GM21515 (cell line): ENCODE measurements at regions not wholly inside any gene's neighbourhood (a gene's known extent, or its start where the extent isn't known, plus 50 kb on each side); places are given as distances from the start of the nearest gene placed in this dataset.

Experiments
- ATAC-seq: cut with Tn5 transposase; IDR thresholded peaks from one replicate; pipeline ENCODE4 v1.9.1; 2021; ENCODE audit not compliant: unreplicated experiment

DNA sequence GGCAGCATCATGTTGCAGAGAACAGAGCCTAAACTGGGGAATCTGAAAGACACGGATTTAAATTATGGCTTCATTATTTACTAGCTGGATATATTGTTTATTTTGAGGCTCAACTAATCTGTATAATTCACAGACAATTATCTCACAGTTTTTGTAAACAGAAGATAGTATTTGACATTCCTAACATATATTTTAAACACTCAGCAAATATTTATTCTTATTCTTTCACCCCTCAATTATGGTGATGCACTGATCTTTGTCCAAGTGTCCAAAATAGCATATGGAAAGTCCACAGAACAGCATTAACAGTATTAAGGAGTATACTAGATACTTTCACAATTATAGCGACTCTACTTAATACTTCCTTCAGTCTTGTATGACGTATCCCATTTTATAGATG lies 257.0 kb downstream of the ADGRG6 start:
- no peak for ATAC-seq

DNA sequence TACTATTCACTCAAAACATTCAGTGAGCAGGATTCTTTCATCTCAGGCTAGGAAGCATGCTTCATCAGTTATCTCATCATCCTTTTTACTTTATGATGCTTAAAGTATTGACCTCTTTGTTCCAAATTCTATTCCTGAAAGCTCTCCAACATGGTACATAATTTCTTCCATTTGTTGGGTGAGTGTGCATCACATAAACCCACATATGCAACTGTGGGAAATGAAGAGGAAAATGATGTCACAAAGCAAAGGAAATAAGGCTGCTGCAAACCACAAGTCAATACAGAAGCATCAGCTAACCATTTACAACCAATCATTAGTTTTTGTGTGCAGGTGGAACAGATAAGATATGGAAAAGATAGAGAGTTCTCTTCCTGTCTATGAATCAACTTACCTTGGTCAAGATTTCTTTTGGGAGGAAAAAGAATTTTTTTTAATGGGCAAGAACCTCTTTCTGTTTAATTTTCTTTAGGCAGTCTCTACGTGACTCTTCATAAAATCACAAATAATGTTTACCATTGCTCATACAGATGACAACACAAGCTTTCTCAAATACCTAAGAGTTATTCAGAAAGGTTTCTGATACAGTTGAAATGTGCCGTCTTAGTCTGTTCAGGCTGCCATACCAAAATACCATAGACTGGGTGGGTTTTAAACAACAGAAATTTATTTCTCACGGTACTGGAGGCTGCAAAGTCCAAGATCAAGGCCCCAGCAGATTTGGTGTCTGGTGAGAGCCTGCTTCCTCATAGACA lies 259.9 kb downstream of the ADGRG6 start:
- no peak for ATAC-seq

DNA sequence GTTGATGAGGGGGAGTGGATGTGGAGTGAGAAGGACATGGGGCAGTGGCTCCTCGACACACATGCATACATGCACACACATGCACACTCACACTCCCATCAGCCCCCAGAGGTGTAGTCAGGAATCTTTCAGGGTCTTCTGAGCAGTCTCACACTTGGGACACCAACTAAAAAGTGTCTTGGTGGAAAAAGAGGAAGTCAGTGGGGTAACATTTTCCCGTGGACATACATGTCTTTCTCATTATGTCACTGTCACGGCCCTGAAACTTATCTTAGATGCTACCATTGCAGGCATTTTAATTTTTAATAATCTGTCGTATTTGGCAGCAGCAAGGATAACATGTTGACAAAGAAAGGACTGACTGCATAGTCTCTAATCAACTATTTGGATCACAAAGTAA lies 261.1 kb downstream of the ADGRG6 start:
- ATAC-seq: no peak

DNA sequence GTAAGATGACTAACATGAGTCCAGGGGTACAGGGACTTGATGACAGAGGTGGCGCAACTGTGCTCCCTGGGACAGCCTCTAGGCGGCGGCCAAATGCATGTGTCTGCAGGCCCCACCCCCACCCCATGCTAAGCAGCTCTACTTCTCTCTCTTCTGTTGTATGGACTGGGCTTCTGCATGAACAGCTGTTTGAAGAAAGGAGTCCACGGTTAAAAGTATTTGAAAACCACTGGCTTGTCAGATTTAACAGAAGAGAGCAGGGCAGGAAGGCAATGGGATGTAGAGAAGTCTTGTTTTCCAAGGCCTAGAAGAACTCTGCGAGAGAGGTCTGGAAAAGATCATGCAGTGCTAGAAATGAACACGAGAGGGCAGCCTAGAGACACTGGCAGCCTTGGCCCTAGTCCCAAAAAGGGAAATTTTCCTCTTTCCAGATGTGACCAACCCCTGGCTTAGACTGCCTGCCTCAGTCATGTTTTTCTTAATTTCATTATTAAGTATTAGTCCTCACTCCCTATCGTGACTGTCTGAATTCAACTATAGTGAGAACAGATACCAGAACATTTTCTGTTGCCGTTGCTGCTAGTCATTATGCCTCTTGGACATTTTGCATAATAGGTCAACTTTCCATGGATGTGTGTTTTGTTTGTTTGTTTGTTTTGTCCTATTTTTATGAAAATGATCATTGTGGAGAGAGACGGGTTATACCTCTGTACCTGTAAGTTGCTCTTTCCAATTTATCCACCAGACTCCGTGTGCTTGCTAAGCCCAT lies 265.0 kb downstream of the ADGRG6 start:
- ATAC-seq: no peak

DNA sequence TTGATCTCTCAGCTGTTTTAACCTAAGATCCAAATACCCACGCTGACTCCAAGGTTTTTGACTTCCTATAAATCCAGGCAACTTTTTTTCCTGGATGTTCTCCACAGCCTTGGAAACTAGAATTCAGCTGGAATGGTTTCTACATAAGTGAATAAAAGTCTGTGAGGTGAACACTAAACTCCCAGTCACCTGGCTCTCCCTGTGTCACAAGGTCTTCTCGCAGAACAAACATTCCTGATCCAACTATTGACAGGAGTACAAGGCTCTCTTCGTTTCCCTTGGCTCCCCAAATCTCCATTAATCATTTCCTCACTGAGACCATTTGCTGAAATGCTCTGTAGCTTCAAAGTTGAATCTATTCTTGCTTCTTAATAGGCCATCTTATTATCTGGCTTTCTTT lies 265.7 kb downstream of the ADGRG6 start:
- ATAC-seq: no peak

DNA sequence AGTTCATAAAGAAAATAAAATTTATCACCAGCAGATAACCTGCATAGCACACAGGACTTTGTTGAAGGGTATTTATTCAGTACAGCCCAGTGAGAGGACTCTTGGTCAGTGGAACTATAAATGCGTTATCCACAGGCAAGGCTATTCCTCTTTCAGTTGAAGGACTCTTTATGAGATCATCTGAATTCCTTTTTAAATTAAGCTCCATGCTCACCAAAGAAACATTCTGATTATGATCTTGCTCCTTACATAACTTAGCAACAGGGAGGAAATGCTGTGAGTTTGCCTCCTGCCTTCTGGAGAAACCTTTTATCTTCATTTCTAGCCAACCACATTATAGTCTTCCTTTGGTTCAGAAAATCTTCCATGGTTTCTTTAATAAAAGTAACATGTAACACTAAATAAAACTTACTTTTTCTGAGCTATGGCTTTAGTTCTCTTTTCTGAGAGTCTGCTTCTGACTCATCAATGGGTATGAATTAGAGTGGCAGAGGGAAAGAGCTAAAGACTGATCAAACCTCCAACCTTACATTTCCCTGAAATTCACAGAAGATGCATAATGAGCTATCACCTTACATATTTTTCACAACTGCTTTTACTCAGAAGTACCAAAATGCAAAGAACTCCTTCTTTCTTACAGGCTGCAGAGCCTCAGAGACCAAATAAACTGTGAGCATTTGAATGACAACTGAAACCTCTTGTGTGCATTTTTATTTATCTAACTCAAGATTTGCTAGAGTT lies 267.2 kb downstream of the ADGRG6 start:
- no peak for ATAC-seq

DNA sequence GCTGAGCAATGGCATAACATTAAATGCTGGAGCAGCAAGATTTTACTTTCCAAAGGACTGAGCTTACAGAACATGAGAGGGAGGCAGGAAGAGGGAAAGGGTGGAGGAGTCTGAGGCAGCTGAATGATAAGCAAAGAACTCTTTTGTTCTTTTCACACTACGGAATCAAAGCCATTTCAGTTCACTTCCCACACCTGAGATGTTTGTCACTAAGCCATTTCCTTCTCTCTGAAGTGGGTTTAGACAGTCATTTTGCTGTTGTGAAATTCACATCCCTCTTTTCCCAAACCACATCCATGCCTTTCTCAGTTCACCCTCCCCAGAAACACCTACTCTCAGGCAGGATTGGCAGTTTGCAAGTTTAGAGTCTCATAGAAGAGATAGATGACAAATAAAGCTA lies 267.9 kb downstream of the ADGRG6 start:
- no peak for ATAC-seq

DNA sequence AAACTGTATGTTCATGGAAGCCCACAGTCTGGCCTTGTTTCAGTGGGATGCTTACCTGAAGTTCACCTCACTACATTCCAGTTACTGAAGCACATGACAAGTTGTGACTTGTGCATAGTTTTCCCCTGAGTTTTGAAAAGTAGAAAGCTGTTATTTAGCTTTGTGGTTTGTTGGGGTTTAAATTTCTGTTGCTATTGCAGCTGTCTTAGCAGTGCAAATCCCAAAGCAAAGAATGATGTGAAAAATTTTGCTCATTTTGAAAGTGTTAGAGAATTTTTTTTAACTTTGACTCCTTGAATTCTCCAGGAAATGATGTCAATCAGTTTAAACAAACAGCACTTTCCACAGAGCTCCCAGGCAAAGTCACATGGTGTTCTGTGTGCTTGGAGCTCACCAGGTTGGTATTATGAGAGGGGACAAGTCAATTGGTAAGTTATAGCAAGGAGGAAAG lies 268.4 kb downstream of the ADGRG6 start:
- ATAC-seq: no peak

DNA sequence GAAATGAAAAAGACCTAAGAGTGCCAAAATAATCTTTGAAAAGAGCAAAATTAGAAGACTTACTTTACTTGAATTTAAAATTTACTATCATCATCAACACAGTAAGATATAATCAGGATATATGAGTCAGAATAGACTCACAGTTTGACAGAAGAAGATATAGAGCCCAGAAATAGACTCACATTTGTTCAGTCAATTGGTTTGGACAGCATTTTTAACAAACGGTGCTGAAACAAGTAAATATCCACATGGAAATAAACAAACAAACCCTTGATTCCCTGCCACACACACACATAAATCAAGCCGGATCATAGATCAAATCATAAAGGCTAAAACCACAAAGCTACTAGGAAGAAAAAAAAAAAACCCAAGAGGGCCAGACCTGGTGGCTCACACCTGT lies 291.1 kb downstream of the ADGRG6 start:
- ATAC-seq: no peak

DNA sequence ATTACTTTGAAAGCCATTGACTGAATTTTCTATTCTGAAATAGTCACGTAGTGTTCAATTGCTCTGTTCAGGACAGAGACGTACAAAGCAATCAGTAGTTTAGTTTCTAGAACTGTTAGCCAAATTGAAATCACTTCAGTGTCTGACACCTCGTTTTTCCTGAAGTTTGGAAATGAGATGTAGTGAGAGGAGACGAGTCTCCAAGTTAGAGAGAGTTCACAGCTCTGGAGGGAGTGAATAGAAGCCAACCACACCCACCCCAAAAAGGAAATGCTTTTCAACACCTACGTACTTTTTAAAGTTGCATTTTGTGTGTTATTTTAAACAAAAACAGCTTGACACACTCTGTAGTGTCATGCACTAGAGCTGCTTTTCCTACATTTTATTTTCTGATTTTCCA lies 296.0 kb downstream of the ADGRG6 start:
- ATAC-seq: no peak

DNA sequence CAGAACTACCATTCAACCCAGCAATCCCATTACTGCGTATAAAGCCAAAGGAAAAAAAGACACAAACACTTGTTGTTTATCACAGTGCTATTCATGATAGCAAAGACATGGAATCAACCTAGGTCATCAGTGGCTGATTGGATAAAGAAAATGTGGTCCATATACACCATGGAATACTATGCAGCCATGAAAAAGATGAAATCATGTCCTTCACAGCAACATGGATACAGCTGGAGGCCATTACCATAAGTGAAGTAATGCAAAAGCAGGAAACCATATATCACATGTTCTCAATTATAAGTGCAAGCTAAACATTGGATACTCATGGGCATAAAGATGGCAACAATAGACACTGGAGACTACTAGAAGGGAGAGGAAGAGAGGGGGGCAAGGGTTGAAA lies 299.6 kb downstream of the ADGRG6 start:
- no peak for ATAC-seq

DNA sequence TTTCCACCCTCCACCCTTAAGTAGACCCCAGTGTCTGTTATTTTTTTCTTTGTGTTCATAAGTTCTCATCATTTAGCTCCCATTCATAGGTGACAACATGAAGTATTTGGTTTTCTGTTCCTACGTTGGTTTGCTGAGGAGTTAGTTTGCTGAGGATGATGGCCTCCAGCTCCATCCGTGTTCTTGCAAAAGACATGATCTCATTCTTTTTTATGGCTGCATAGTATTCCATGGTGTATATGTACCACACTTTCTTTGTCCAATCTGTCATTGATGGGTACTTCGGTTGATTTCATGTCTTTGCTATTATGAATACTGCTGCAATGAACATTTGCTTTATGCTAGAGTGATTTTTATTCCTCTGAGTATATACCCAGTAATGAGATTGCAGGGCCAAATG lies 301.2 kb downstream of the ADGRG6 start:
- ATAC-seq: no peak

DNA sequence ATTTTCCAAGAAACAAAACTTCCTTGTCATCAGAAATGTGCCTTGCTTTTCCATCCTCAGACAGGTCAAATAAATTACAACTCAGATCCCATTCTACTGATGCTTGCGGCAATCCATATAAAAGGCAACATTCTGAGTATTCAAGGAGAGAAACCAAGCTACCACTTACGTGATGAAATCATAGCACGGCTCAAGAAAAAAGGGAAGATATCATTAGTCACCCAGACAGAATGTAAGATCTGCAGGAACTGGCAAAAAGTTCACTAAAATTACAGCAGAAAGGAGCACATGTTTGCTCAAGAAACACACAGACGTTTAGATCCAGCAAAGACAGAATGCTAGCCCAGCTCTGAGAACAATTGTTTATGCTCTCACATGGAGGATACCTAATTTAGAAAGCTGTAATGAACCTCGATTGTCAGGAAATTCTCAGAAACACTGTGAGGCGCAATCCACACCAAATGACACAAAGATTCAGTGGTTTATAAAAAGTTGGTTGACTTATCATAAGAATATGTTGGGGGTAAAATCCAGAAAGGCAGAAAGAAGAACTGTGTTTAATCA lies 304.2 kb downstream of the ADGRG6 start:
- no peak for ATAC-seq

DNA sequence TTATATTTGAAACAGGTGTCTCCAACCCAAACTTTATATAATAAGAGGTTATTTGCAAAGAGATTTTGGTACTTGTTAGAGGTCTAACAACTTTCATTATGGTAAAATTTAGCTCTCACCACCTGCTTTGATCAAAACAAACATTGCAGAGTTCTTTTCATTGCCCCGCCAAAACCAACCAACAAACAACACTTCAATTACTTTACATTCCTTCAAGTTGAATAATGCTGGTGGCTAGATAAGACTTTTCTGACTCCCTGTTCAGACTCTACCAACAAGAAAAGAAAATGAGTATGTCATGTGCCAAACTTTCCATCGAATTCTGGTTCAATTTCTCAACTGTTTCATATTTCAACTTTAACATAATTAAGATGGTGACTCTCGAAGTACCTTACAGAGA lies 311.1 kb downstream of the ADGRG6 start:
- ATAC-seq: no peak

DNA sequence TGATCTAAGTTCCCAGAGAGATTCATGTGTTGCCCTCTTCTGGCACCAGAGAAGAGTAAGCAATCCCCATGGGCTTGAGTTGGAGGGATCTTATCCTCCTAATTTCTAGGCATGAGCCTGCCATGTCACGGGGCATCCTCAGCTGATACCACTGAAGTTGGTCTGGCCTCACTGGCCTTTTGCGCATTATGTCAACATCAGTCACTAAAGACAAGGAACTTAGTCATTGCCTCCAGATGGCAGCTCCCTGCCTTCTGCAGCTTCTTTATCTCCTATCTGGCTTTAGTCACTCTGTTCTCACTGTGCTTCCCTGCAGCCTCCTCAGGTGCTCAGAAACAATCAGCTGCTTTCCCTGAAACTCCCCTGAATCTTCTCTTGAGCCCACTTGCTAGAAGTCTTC lies 312.2 kb downstream of the ADGRG6 start:
- no peak for ATAC-seq

DNA sequence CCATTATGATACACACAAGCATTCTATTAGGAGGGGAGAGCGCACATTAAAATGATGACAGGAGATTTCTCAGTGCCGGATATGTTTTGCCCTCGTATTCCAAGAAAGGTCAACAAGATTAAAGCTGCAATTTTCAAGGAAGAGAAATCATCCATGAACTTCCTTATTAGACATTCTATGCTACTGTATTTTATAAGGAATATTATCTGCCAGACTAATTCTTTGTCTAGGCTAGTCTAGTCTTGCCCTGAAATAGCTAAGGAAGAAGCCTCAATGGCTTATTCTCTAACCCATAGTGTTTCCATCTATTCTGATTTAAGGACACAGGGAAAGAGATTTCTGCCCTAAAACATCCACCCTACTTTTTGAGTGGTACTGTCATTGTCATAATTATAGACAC lies 315.4 kb downstream of the ADGRG6 start:
- no peak for ATAC-seq

DNA sequence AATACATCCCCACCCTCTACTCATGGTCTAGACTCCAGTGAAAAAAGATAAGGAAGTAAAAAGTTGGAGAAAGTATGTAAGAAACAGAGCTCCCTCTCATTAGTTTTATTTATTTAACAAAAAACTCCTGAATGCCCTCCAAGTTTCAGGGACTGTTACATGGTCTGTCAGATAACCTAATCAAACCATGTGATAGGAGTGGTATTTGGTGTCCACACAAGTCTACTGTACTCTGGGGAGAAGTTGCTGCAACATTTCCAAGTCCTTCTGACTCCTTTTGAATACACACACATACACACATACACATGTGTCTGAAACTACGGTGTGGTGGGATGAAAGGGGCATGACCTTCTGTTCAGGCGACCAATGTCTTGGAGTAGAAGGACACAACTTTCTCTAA lies 320.0 kb downstream of the ADGRG6 start:
- no peak for ATAC-seq

DNA sequence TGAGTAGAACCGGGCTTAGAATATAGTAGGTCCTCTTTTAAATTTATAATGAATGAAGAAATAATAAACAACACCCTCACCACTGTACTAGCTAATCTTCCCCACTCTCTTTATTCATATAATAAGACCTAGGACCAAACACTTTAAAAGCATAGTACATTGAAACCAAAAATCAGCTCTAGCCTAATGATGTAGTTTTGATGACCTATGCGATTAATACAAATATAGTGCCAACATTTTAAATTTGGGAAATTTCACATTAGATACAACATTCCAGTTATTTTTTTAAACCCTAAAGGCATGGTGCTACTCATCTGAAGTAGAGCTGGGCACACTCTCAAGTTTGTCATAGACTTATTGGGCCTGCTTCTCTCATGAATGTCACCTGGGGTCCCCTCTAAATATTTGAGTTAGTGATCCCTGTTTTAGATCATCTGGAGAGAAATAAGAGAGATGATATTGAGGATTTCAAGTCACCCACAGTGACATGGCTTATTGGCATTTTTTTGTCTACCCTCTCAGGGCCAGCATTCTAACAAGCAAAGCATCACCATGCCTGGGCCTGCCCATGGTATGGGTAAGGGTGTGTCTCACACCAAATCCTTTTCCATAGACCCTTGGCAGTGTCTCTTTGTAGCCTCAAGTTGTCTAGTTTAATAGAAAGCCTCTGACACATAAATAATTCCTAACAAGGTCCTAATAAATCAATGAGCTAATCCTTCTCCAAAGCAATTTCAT lies 319.8 kb downstream of the HIVEP2 start:
- ATAC-seq: no peak

DNA sequence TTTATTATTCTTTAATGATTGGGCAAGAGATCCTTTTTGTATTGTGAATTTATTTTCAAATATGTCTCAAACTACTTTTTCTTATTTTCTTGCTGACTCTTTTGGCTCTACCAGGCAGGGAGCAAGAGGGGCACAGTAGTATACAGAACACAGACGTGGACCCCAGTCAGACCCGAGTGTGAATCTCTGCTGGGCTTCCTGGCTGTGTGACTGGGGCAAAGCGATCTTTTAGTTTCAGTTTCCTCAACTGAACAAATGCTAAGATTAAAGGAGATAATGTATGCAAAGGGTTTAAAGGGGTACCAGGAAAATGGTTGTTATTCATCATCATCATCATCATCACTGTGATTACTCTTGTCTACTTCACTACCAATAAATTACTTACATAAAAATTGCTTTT lies 317.5 kb downstream of the HIVEP2 start:
- ATAC-seq: no peak

DNA sequence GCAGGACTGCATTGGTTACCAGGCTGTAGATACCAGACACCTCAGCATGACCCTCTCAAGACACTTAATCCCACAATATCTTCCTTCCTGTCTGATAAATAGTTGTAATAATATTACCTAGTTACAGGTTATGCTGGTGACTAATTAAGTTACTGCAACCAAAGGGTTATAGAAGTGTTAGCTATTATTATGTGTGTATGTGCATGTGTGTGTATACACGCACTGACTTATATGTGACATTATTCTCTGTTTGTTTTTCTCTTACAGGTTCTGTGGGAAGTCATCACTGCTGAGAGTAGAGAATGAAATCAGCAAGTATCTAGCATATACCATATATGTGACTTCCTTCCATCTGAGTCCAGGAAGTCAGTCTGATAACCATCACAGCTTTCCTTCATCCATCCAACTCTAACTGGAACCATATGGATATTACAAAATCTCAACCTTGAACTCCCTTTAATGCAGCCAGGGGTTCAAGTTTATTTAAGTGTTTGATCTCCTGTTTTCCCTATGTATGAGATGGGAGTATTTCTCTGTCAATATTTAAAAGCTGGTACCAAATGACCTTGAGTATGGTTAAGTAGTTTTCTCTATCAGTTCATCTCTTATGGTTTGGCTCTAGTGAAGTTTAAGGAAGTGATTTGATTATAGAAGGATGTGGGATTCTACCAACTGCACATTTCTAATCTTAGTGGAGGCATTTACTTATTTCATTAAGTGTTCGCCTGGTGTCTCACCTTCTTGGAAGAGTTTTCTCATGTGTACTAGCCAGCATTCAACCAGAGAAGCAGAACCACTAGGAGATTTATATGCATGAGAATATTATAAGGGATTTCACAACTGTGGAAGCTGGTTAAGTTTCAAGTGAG lies 313.2 kb downstream of the HIVEP2 start:
- no peak for ATAC-seq
